Panc1 (cell line): ENCODE measurements at regions not wholly inside any gene's neighbourhood (a gene's known extent, or its start where the extent isn't known, plus 50 kb on each side); places are given as distances from the start of the nearest gene placed in this dataset.

Experiments used
- TCF7L2 ChIP-seq: IDR thresholded peaks from 2 replicates; pipeline ENCODE4 v1.6.1; 2011; ENCODE audit warnings: mild to moderate bottlenecking, low read depth, low read length, inconsistent platforms
- TF ChIP-seq, protein P1 (sequence below): fragments of 450-650 bp; IDR thresholded peaks from 2 replicates; pipeline ENCODE4 v1.5.1; 2017; ENCODE audit warnings: mild to moderate bottlenecking
- TF ChIP-seq, protein P2 (sequence below), 2 experiments: IDR thresholded peaks; 2 replicates each; pipeline ENCODE4 v1.6.1; 2011 to 2012; ENCODE audit warnings: low read depth in 2 of 2, control low read depth in 1 of 2, low read length in 1 of 2, mild to moderate bottlenecking in 1 of 2, moderate library complexity in 1 of 2; ENCODE audit not compliant: insufficient read depth in 1 of 2

DNA sequence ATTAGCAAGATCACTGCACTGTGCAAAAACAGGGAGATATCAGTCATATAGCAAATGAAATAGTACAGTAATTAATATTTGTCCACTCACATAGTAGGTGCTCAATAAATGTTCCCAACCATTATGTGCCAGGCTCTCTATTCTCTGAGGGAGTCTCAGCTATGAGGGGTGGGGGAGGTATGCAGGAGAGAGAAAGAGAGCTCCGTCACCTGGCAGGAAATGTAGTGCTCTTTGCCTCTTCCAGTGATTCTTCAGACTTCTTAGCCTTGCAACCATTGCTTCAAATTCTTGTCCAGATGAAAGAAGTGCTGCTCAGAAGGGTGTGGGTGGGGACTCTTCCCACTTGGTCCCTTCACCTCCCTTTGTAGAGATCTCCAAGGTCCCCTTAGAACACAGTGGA is 84.5 kb upstream of the SPRY1 start:
- TF ChIP-seq, protein P1, sequence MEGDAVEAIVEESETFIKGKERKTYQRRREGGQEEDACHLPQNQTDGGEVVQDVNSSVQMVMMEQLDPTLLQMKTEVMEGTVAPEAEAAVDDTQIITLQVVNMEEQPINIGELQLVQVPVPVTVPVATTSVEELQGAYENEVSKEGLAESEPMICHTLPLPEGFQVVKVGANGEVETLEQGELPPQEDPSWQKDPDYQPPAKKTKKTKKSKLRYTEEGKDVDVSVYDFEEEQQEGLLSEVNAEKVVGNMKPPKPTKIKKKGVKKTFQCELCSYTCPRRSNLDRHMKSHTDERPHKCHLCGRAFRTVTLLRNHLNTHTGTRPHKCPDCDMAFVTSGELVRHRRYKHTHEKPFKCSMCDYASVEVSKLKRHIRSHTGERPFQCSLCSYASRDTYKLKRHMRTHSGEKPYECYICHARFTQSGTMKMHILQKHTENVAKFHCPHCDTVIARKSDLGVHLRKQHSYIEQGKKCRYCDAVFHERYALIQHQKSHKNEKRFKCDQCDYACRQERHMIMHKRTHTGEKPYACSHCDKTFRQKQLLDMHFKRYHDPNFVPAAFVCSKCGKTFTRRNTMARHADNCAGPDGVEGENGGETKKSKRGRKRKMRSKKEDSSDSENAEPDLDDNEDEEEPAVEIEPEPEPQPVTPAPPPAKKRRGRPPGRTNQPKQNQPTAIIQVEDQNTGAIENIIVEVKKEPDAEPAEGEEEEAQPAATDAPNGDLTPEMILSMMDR, result no peak
- TF ChIP-seq, protein P2, sequence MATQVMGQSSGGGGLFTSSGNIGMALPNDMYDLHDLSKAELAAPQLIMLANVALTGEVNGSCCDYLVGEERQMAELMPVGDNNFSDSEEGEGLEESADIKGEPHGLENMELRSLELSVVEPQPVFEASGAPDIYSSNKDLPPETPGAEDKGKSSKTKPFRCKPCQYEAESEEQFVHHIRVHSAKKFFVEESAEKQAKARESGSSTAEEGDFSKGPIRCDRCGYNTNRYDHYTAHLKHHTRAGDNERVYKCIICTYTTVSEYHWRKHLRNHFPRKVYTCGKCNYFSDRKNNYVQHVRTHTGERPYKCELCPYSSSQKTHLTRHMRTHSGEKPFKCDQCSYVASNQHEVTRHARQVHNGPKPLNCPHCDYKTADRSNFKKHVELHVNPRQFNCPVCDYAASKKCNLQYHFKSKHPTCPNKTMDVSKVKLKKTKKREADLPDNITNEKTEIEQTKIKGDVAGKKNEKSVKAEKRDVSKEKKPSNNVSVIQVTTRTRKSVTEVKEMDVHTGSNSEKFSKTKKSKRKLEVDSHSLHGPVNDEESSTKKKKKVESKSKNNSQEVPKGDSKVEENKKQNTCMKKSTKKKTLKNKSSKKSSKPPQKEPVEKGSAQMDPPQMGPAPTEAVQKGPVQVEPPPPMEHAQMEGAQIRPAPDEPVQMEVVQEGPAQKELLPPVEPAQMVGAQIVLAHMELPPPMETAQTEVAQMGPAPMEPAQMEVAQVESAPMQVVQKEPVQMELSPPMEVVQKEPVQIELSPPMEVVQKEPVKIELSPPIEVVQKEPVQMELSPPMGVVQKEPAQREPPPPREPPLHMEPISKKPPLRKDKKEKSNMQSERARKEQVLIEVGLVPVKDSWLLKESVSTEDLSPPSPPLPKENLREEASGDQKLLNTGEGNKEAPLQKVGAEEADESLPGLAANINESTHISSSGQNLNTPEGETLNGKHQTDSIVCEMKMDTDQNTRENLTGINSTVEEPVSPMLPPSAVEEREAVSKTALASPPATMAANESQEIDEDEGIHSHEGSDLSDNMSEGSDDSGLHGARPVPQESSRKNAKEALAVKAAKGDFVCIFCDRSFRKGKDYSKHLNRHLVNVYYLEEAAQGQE (IDR thresholded peaks at IDR 0.05; ENCODE audit: insufficient read depth in 1 of 2, low read depth in 2 of 2, low read length in 1 of 2), result no peak
- TF ChIP-seq TCF7L2, result no peak
